ENCODE measurements at regions not wholly inside any gene's neighbourhood (a gene's known extent, or its start where the extent isn't known, plus 50 kb on each side); places are given as distances from the start of the nearest gene placed in this dataset.

DNA sequence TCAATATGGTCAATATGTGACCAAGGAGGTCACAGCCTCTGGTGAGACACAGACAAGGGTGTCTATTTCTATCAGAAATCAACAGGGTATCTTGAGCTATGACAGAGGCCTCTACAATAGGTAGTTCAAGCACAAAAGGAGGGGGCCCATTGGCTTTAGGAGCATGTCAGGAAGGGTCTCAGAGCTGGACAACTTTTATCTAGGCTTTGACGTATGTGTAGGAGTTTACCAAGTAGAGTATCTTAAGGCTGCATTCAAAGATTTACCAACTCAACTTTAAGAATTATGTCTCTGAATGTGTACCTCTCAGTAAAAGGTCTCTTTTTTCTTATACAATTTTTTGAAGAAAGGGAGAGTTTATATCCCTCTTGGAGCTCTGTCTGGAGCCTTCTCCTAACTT, 297.2 kb downstream of the NSG2 start:
- DNase-seq: no peak
- Mint-ChIP-seq H3K36me3 (ENCODE audit: low read depth) (no peaks in the 10 kb centered on the region), H3K27me3 (peaks cover 8% of the 10 kb centered on the region), H3K4me1 (ENCODE audit: low read depth) (no peaks in the 10 kb centered on the region), H3K4me3 (no peak overlapping the region), H3K27ac (no peak overlapping the region), H3K9me3 (no peaks in the 10 kb centered on the region)
- ChIA-PET CTCF (interaction anchor here (0.7 kb wide), 1 partner anchor 32 kb away, joined by 5 read pairs; no protein-coding TSS in a partner anchor), POLR2A (no interaction called here)
- TF ChIP-seq, protein P1, sequence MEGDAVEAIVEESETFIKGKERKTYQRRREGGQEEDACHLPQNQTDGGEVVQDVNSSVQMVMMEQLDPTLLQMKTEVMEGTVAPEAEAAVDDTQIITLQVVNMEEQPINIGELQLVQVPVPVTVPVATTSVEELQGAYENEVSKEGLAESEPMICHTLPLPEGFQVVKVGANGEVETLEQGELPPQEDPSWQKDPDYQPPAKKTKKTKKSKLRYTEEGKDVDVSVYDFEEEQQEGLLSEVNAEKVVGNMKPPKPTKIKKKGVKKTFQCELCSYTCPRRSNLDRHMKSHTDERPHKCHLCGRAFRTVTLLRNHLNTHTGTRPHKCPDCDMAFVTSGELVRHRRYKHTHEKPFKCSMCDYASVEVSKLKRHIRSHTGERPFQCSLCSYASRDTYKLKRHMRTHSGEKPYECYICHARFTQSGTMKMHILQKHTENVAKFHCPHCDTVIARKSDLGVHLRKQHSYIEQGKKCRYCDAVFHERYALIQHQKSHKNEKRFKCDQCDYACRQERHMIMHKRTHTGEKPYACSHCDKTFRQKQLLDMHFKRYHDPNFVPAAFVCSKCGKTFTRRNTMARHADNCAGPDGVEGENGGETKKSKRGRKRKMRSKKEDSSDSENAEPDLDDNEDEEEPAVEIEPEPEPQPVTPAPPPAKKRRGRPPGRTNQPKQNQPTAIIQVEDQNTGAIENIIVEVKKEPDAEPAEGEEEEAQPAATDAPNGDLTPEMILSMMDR (IDR thresholded peaks at IDR 0.05): no peak
- intact Hi-C loops (cut with micrococcal nuclease): no loop called here
- ATAC-seq: no peak

- ATAC-seq: no peak
- H3K27ac Mint-ChIP-seq: no peak overlapping the region
- POLR2A ChIA-PET: no interaction called here
- H3K36me3 Mint-ChIP-seq (ENCODE audit: low read depth): no peaks in the 10 kb centered on the region
- CTCF ChIA-PET: no interaction called here
- no peaks in the 10 kb centered on the region for H3K4me1 Mint-ChIP-seq (ENCODE audit: low read depth)
- TF ChIP-seq, protein P1 (IDR thresholded peaks at IDR 0.05): no peak
- no peak for DNase-seq
- no peaks in the 10 kb centered on the region for H3K9me3 Mint-ChIP-seq
- H3K27me3 Mint-ChIP-seq: peaks cover 2% of the 10 kb centered on the region
- H3K4me3 Mint-ChIP-seq: no peak overlapping the region
- intact Hi-C loops (cut with micrococcal nuclease): no loop called here
Observed at GRCh38 chr5:174343826-174344225, 298.3 kb downstream of the NSG2 start.

DNA sequence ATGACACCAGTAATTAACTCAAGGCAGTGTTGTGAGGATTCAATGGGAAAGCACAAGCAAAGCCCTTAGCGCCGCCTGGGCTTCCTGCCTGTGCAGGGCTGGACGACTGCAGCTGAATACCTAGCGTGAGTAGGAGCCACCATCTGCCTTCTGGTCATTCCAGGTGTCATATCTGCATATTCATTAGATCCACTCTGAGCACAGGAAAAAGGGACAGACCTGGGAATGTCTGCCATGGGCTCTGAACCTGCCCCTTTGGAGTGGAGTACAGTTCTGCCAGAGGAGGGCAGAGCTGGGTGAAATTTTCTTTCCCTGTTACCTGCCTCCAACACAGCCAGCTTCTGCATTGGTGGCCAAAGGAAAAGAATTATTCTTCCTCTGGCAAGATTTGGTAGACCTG, 298.8 kb downstream of the NSG2 start:
- TF ChIP-seq, protein P1 (IDR thresholded peaks at IDR 0.05): no peak
- intact Hi-C loops (cut with micrococcal nuclease): no loop called here
- H3K27me3 Mint-ChIP-seq: no peaks in the 10 kb centered on the region
- no peaks in the 10 kb centered on the region for H3K9me3 Mint-ChIP-seq
- ATAC-seq (no peak), DNase-seq (no peak)
- CTCF ChIA-PET: no interaction called here
- no peak overlapping the region for H3K4me3 Mint-ChIP-seq
- no peaks in the 10 kb centered on the region for H3K36me3 Mint-ChIP-seq (ENCODE audit: low read depth)
- no peaks in the 10 kb centered on the region for H3K4me1 Mint-ChIP-seq (ENCODE audit: low read depth)
- H3K27ac Mint-ChIP-seq: no peak overlapping the region
- POLR2A ChIA-PET: no interaction called here

DNA sequence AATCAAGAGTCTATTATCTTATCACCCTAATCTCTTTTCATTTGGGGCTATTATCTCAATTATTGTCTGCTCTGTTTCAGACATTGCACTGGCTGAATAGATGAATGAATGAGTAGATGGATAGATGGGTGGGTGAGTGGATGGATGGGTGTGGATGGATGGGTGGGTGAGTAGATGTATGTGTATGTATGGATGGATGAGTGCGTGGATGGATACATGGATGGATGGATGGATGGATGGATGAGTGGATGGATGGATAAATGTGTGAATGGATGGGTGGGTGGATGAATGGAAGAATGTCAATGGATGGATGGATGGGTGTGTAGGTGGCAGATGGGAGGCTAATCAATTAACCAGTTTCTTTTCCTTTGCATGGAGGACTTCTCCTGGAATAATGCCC, 301.7 kb downstream of the NSG2 start:
- Mint-ChIP-seq H3K36me3 (ENCODE audit: low read depth) (no peaks in the 10 kb centered on the region), H3K4me1 (ENCODE audit: low read depth) (no peaks in the 10 kb centered on the region), H3K9me3 (no peaks in the 10 kb centered on the region), H3K27ac (no peak overlapping the region), H3K4me3 (no peak overlapping the region), H3K27me3 (no peaks in the 10 kb centered on the region)
- TF ChIP-seq, protein P1 (IDR thresholded peaks at IDR 0.05): no peak
- ChIA-PET CTCF (interaction anchor here (1.1 to 1.4 kb wide), 2 partner anchors 20 kb away, joined by 3 read pairs; no protein-coding TSS in a partner anchor), POLR2A (no interaction called here)
- intact Hi-C loops (cut with micrococcal nuclease): no loop called here
- ATAC-seq: no peak
- DNase-seq: no peak

DNA sequence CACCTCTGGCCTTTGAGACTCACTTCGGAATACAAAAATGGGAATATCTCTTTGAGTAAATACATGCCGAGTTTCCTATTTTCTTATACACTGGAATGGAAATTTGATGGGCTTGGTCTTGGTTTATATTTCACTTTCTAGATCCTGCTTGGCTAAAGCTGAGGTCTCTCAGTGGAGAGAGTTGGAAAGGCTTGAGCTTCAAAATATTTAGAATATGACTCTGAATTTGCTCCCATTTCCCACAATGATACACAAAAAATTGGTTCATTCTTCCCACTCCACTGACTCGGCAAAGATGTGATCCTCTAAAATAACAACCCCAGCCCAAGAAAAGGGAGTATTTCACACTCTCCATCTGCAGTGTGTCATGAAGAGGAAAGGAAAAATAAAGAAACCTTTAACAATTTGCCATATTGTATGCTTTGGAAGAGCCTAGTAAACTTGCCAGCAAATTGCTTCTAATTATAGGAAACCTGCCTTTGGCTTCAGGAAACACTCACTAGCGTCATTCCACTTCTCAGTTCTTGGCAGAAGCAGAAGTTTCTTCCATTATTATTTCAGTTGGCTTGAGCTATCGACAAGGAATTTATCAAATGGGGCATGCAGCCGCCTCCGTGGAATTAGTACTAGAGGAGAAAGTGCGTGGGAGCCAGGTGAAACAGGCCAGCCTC, 302.9 kb downstream of the NSG2 start:
- H3K36me3 Mint-ChIP-seq (ENCODE audit: low read depth): no peaks in the 10 kb centered on the region
- DNase-seq: no peak
- H3K4me3 Mint-ChIP-seq: no peak overlapping the region
- H3K27ac Mint-ChIP-seq: no peak overlapping the region
- POLR2A ChIA-PET: no interaction called here
- CTCF ChIA-PET: interaction anchor here (1.1 to 1.3 kb wide), 2 partner anchors 21 to 71 kb away, joined by 3 to 4 read pairs; no protein-coding TSS in a partner anchor
- TF ChIP-seq, protein P1 (IDR thresholded peaks at IDR 0.05): no peak
- intact Hi-C loops (cut with micrococcal nuclease): no loop called here
- H3K4me1 Mint-ChIP-seq (ENCODE audit: low read depth): no peaks in the 10 kb centered on the region
- ATAC-seq: no peak
- no peaks in the 10 kb centered on the region for H3K9me3 Mint-ChIP-seq
- no peaks in the 10 kb centered on the region for H3K27me3 Mint-ChIP-seq

Measured in activated CD8-positive, alpha-beta T cell treated with anti-CD3 and anti-CD28 coated beads for 36 hours (primary cell).